Upper lobe of left lung (tissue), 6 donors: ENCODE measurements at regions not wholly inside any gene's neighbourhood (a gene's known extent, or its start where the extent isn't known, plus 50 kb on each side); places are given as distances from the start of the nearest gene placed in this dataset.

ENCODE experiments used
- ATAC-seq, 2 donors: fragments of 200-7000 bp; cut with Tn5 transposase; one replicate each; pipeline ENCODE4 v1.9.1; 2022; ENCODE audit warnings: mild to moderate bottlenecking in 2 of 2, moderate library complexity in 2 of 2; ENCODE audit not compliant: low FRiP score in 2 of 2
- DNase-seq, 2 donors: peaks; one replicate each; pipeline ENCODE4 v3.0.0-alpha.2; 2019 to 2020
- H3K27ac ChIP-seq, 4 donors: fragments of 200-600 bp; sonication (generic); one replicate each; pipeline ENCODE4 v1.5.1; 2016 to 2019
- H3K27me3 ChIP-seq, 4 donors: fragments of 200-600 bp; sonication (generic); one replicate each; pipeline ENCODE4 v1.5.1; 2017 to 2019
- H3K36me3 ChIP-seq, 4 donors: fragments of 200-600 bp; sonication (generic); one replicate each; pipeline ENCODE4 v1.5.1; 2016 to 2019
- H3K4me1 ChIP-seq, 4 donors: fragments of 200-600 bp; sonication (generic); one replicate each; pipeline ENCODE4 v1.5.1; 2018 to 2019
- H3K4me3 ChIP-seq, 4 donors: fragments of 200-600 bp; sonication (generic); one replicate each; pipeline ENCODE4 v1.5.1; 2017 to 2019; ENCODE audit warnings: mild to moderate bottlenecking in 2 of 4, moderate library complexity in 1 of 4
- H3K9me3 ChIP-seq, 4 donors: fragments of 200-600 bp; sonication (generic); one replicate each; pipeline ENCODE4 v1.5.1; 2018 to 2019
- CTCF ChIP-seq, 6 experiments: fragments of 450-650 bp in 4 of 6; fragments of 200-600 bp in 2 of 6; sonication (generic) in 2 of 6; IDR thresholded peaks; one replicate each; pipeline ENCODE4 v1.5.1; 2016 to 2019; ENCODE audit warnings: antibody characterized with exemption in 6 of 6
- EP300 ChIP-seq, 4 donors: sonication (generic); formaldehyde crosslinking; IDR thresholded peaks; one replicate each; pipeline ENCODE4 v1.5.1; 2017; ENCODE audit warnings: antibody characterized with exemption in 4 of 4, control low read depth in 2 of 4
- POLR2A ChIP-seq, 4 donors: fragments of 450-650 bp; IDR thresholded peaks; one replicate each; pipeline ENCODE4 v1.5.1; 2016 to 2017; ENCODE audit warnings: antibody characterized with exemption in 4 of 4, mild to moderate bottlenecking in 2 of 4
- POLR2AphosphoS5 ChIP-seq, 2 donors: sonication (generic); formaldehyde crosslinking; IDR thresholded peaks; one replicate each; pipeline ENCODE4 v1.5.1; 2017; ENCODE audit warnings: antibody characterized with exemption in 2 of 2
- WGBS, 2 donors: methylation state at CpG; one replicate each; pipeline ENCODE4 v1.1.5; 2017 to 2018; 5-methylcytosine and 5-hydroxymethylcytosine counted together
- donor health status: DM: no; HTN: no; CAD: no; lungs with moderate emphysema.
- donor health status: DM: no; HTN: yes; CAD: no; lungs with severe emphysema.

DNA sequence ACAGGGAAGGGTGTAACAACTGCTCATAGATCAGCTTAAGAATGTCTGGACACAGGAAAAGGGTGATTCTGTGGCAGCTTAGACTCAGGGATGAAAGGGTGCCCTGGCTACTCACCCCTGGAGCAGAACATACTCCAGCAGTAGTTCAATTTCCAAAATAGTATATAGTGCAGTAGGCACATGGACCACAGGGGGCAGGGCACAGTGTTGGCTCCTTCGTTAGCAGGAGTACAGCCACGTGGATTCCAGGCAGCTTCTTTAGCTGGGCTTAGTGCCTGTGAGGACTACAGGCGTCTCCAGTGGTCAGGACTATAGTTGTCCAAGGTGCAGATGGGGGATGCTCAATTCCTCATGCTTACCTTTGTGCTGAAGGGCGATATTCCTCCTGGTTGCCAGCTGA lies 277.5 kb upstream of the DDX18 start:
- no peak overlapping the region for H3K27ac ChIP-seq
- no peak for ATAC-seq
- H3K4me1 ChIP-seq: no peaks in the 10 kb centered on the region
- H3K27me3 ChIP-seq: no peaks in the 10 kb centered on the region
- TF ChIP-seq CTCF (IDR thresholded peaks at IDR 0.05) (no peak), POLR2AphosphoS5 (IDR thresholded peaks at IDR 0.05) (no peak), POLR2A (IDR thresholded peaks at IDR 0.05) (no peak), EP300 (IDR thresholded peaks at IDR 0.05) (no peak)
- no peaks in the 10 kb centered on the region for H3K36me3 ChIP-seq
- WGBS, 2 donors: 67 to 68% methylated on average over 3 to 4 of the region's 4 CpGs
- no peak overlapping the region for H3K4me3 ChIP-seq
- no peak for DNase-seq
- H3K9me3 ChIP-seq: peaks cover 0 to 4% (median 0%) of the 10 kb centered on the region in 4 donors

DNA sequence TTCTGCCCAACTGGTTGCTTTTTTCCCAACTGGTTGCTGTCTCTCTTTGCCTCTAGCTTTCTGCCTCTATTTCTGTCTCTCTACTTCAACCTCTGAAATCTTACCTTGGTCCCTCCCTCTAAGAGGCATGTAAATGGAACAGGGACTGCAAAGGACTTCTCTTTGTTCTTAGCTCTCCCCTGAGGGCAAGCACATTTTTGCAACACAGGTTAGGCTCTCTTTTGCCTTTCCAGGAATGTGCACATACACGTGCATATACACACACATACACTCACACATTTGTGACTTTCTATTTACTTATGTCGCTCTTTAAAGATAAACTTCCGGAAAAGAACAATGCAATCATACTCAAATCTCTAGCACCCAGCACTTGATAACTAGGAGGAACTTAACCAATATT lies 262.6 kb upstream of the DDX18 start:
- H3K36me3 ChIP-seq: no peaks in the 10 kb centered on the region
- no peak overlapping the region for H3K4me3 ChIP-seq
- TF ChIP-seq CTCF (IDR thresholded peaks at IDR 0.05) (no peak), POLR2AphosphoS5 (IDR thresholded peaks at IDR 0.05) (no peak)
- 22 to 40% methylated on average over 3 of the region's 3 CpGs for WGBS, 2 donors
- no peaks in the 10 kb centered on the region for H3K9me3 ChIP-seq
- H3K4me1 ChIP-seq: no peaks in the 10 kb centered on the region
- DNase-seq: no peak
- no peak overlapping the region for H3K27ac ChIP-seq
- no peaks in the 10 kb centered on the region for H3K27me3 ChIP-seq
- peak in 1 of 2 donors; percentile 26 for ATAC-seq

GRCh38 chr2:117553448-117553847 lies 261.0 kb upstream of the DDX18 start:
- TF ChIP-seq POLR2A (IDR thresholded peaks at IDR 0.05) (no peak), EP300 (IDR thresholded peaks at IDR 0.05) (no peak), CTCF (IDR thresholded peaks at IDR 0.05) (no peak), POLR2AphosphoS5 (IDR thresholded peaks at IDR 0.05) (no peak)
- H3K27ac ChIP-seq: no peak overlapping the region
- H3K4me1 ChIP-seq: no peaks in the 10 kb centered on the region
- no peaks in the 10 kb centered on the region for H3K36me3 ChIP-seq
- H3K4me3 ChIP-seq: no peak overlapping the region
- ATAC-seq (no peak), DNase-seq (no peak)
- 63 to 65% methylated on average over 4 of the region's 4 CpGs for WGBS, 2 donors
- no peaks in the 10 kb centered on the region for H3K9me3 ChIP-seq
- no peaks in the 10 kb centered on the region for H3K27me3 ChIP-seq

DNA sequence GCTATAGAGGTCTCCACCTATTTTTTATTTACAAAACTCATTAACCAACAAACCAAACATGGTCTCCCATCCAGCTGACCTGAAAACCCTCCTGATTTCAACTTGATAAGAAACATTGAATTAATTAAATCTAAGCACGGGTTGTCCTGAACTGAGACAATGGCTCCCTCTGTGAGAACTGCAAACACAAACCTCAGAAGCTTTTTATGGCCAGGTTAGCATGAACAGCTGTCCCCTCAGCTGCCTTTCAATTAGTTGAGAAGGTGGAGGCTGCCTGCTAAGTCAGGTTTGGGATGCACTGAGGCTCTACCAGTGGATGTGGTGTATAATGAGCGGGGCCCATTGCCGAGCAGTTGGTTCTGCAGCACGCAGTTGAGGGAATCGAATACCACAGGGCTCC lies 258.5 kb upstream of the DDX18 start:
- ATAC-seq (no peak), DNase-seq (no peak)
- no peaks in the 10 kb centered on the region for H3K9me3 ChIP-seq
- no peak overlapping the region for H3K4me3 ChIP-seq
- H3K36me3 ChIP-seq: no peaks in the 10 kb centered on the region
- WGBS, 2 donors: 80 to 82% methylated on average over 5 of the region's 5 CpGs
- no peak overlapping the region for H3K27ac ChIP-seq
- H3K27me3 ChIP-seq: no peaks in the 10 kb centered on the region
- H3K4me1 ChIP-seq: no peaks in the 10 kb centered on the region
- TF ChIP-seq POLR2A (IDR thresholded peaks at IDR 0.05): no peak
- no peak for TF ChIP-seq POLR2AphosphoS5 (IDR thresholded peaks at IDR 0.05)
- no peak for TF ChIP-seq EP300 (IDR thresholded peaks at IDR 0.05)
- TF ChIP-seq CTCF (IDR thresholded peaks at IDR 0.05): no peak

DNA sequence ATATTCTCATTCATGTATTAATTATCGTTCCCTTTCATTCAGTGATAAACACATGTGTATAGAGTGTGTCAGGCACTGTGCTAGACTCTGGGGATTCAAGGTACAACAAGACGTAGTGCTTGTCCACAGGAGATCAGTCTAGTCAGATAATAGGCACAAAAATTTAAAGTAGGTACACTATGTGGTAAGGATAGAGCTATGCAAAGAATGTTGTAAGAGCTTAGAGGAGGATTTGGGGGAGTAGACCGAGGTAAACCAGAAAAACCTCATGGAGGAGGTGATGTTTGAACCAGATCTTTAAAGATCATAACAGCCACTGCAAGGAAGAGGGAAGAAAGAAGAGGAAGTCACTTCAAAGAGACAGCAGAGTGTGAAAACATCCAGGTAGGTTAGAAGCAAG lies 256.9 kb upstream of the DDX18 start:
- TF ChIP-seq POLR2AphosphoS5 (IDR thresholded peaks at IDR 0.05) (no peak), EP300 (IDR thresholded peaks at IDR 0.05) (no peak), CTCF (IDR thresholded peaks at IDR 0.05) (no peak), POLR2A (IDR thresholded peaks at IDR 0.05) (no peak)
- H3K36me3 ChIP-seq: no peaks in the 10 kb centered on the region
- H3K9me3 ChIP-seq: no peaks in the 10 kb centered on the region
- no peak for DNase-seq
- no peaks in the 10 kb centered on the region for H3K4me1 ChIP-seq
- no peak overlapping the region for H3K4me3 ChIP-seq
- ATAC-seq: no peak
- no peaks in the 10 kb centered on the region for H3K27me3 ChIP-seq
- H3K27ac ChIP-seq: no peak overlapping the region
- WGBS, 2 donors: 57 to 64% methylated on average over 3 of the region's 3 CpGs
